Gastroesophageal sphincter (tissue), 3 donors: ENCODE measurements at regions not wholly inside any gene's neighbourhood (a gene's known extent, or its start where the extent isn't known, plus 50 kb on each side); places are given as distances from the start of the nearest gene placed in this dataset.

Source experiments
- EP300 ChIP-seq: sonication (generic); formaldehyde crosslinking; IDR thresholded peaks from one replicate; pipeline ENCODE4 v1.6.1; 2017; ENCODE audit warnings: antibody characterized with exemption, mild to moderate bottlenecking
- TF ChIP-seq, protein P1 (sequence below), 4 experiments: fragments of 200-600 bp in 2 of 4; fragments of 450-650 bp in 2 of 4; sonication (generic) in 1 of 4; IDR thresholded peaks; one replicate each; pipeline ENCODE4 v1.5.1; 2017 to 2019; ENCODE audit warnings: antibody characterized with exemption in 4 of 4, mild to moderate bottlenecking in 2 of 4, moderate library complexity in 2 of 4

DNA sequence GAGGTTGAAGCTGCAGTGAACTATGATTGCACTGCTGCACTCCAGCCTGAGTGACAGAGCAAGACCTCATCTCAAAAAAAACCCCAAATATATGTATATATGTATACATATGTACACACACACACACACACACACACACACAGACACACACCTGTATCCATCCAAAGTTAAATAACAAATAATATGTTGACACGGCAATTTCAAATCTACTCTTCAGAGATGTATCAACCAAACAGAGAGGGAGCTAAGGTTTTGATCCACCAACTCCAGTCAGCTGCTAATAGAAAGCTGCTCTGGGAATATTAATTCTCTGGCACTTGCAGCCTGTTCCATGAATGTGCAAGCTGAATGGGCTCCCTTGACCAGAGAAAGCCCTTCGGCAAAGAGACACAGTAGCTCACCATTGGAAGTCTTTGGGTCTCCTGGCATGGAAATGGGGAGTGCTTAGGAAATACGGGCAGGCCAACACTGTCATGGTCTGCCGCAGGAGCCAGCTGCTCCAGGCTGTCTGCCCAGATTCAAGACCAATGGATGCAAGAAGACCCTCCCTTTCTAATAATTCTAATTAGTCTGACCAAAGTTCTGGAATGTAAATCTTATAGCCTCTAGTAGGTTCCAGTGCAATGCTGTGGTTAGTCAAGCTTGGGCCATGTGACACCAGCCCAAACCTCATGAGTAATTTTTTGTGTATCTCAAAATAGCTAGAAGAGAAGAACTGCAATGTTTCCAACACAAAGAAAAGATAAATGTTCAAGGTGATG lies 299.8 kb downstream of the KBTBD8 start:
- TF ChIP-seq, protein P1, sequence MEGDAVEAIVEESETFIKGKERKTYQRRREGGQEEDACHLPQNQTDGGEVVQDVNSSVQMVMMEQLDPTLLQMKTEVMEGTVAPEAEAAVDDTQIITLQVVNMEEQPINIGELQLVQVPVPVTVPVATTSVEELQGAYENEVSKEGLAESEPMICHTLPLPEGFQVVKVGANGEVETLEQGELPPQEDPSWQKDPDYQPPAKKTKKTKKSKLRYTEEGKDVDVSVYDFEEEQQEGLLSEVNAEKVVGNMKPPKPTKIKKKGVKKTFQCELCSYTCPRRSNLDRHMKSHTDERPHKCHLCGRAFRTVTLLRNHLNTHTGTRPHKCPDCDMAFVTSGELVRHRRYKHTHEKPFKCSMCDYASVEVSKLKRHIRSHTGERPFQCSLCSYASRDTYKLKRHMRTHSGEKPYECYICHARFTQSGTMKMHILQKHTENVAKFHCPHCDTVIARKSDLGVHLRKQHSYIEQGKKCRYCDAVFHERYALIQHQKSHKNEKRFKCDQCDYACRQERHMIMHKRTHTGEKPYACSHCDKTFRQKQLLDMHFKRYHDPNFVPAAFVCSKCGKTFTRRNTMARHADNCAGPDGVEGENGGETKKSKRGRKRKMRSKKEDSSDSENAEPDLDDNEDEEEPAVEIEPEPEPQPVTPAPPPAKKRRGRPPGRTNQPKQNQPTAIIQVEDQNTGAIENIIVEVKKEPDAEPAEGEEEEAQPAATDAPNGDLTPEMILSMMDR (IDR thresholded peaks at IDR 0.05): no peak
- no peak for TF ChIP-seq EP300
